Activated CD4-positive, alpha-beta T cell treated with anti-CD3 and anti-CD28 coated beads, Interleukin-2, Interleukin-4, amounts not matched to agents 100 ng/mL and 50 ng/mL, durations not matched to agents 16 hours and 8 hours (primary cell): ENCODE measurements at regions not wholly inside any gene's neighbourhood (a gene's known extent, or its start where the extent isn't known, plus 50 kb on each side); places are given as distances from the start of the nearest gene placed in this dataset.
"Not testable (repeated sequence)": the region's sequence is repeated elsewhere in the genome, so short reads cannot be mapped to it uniquely, and the experiment has no call there.

ENCODE experiments used
- DNase-seq: peaks from one replicate; pipeline ENCODE4 v3.0.0-alpha.2; 2020; ENCODE audit warnings: low spot score

DNA sequence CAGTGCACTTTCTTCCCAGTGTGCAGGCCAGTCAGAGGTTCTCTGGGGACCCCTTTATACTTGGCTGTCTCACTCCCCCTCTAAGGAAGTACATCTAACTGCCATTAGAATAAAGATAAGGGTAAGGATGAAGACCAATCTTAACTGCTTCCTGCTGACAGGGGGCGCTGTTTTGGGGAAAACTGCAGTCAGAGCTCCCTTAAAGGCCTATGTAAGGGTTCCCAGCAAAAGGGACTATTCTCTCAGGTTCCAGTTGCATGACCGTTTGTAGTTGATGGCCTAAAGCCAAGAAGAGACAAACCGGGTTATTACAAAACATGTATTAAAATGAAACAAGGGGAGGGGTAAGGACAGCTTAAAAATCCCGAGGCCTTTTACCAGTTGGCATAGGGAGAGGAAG lies 115.6 kb upstream of the SPIN4 start:
- no peak for DNase-seq

DNA sequence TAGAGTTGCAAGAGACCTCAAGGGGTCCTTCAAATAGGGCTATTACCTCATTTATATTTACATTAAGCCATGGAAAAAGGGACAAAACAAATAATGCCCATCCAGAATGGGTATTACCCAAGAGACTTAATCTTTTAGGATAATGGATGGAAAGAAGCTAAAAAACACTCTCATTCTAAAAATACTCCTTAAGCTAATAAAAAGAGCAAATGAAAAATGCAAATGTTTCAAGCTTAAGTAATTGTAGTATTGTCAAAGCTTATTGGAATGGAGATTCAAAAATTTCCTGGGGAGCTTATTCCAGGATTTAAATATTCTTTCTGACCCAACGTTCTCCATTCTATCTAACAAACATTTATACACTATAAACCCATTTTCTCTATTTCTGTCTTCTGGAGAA lies 107.8 kb upstream of the SPIN4 start:
- no peak for DNase-seq

DNA sequence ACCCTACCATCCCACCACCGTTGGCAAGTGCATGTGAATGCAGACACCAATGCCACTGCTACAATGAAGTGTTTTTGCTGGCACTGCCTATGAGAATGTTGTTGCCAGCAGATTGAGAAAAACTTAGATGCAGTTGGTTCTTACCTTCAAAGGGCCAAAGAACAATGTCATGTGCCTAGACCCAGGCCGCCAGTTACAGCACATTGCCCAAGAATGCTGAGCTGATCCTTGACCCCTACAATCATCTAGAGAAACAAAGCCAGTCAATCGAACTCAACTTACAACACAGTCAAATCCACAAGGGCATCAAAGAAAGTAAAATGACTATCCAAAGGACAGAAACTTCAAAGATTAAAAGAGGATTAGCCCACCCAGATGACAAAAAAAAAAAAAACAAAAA lies 102.4 kb upstream of the SPIN4 start:
- no peak for DNase-seq

DNA sequence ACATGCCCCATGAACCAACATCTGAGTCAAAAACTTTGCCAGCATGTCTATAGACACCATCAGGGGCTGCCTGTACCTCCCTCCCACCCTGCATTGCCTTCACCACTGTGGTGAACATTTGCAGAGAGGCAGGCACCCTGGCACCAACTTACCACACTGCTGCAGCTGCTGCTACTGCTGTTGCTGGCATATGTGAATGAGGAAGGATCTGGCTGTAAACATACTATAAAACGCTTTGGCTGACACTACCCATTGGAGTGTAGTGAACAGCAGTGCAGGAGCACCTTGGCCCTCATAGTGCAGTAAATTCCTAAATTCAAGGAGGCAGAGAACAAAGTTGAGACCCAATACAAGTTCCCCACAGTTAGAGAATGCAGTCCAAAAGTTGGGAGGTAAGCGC lies 90.6 kb upstream of the SPIN4 start:
- no peak for DNase-seq

DNA sequence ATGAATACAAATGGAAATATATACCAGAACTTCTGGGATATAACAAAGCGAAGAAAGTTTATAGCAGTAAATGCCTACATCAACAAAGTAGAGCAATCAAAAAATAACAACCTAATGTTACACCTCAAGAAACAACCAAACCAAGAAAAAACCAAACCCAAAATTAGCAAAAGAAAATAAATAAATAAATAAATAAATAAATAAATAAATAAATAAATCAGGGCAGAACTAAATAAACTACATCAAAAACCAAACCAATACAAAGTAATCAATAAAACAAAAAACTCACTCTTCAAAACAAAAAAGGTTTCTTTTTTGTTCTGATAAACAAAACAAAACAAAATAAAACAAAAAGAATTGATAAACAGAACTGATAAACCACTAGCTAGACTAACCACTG lies 88.4 kb upstream of the SPIN4 start:
- no peak for DNase-seq

DNA sequence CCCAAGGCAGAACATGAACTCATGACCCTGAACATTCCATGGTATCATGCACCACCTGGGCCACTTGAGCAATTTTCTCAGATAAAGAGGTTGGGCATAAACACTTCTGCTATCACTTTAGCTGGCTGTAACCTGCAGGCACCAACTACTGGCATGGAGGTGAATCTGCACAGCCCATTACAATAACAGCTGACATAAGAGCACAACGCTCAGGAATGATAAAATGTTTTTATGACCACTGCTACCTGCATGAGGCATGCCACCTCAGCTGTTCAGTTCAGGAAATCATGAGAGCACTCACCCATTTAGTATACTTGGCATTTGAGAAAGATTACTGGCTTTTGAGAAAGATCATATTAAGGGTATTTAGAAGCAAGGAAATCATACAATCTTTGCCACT lies 85.7 kb upstream of the SPIN4 start:
- no peak for DNase-seq

DNA sequence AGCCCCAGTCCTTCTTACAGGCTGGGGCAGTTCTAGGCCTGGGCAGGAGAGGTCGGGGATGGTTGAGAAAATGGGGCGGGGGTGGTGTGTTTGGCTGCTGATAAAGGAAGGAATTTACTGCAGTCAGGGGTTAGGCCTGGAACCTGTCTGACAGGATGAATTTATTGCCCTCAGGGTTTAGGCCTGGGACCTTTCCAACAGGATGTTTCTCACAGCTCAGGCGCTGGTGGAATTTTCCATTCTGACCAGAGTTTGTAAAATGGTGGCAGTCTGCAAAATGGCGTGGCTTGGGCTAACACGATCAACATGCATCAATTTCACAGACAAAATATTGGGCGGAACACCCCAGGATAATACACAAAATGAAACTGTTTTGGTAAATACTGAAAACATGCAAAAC lies 83.5 kb upstream of the SPIN4 start:
- no peak for DNase-seq

DNA sequence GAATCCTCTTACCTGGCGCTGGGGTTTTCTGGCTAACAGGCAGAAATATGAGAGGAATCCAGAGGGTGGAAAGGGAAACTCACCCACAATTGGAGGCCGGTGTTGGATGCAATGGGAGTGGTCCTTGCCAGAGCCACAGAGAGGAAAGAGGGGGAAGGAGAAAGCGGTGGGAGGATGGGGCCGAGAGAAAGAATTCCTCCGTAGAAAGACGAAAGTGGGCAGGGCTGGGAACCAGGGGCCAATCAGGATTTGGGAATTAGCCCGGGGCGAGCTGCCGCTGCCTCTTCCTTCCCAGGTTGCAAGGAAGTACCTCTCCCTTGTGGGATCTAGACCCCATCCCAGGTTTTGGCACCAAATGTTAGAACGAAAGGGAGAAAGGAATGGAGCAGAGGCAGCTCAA lies 83.1 kb upstream of the SPIN4 start:
- DNase-seq: no peak

DNA sequence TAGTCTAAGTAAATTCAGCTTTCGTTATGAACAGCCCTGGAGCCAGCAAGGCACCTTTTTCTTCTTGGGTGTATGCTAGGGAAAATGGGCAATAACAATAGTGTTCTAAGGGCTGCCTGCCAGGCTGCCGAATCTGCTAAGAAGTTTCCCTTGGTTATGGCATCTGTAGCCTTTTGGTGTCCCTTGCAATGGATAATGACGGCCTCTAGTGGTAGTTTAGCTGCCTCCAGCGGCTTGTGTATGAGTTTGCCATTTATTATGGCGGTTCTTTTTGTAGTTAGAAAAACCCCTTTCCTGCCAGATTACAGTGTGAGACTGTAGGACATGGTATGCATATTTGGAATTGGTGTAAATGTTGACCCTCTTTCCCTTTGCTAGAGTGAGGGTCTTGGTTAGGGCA lies 78.9 kb upstream of the SPIN4 start:
- no peak for DNase-seq

DNA sequence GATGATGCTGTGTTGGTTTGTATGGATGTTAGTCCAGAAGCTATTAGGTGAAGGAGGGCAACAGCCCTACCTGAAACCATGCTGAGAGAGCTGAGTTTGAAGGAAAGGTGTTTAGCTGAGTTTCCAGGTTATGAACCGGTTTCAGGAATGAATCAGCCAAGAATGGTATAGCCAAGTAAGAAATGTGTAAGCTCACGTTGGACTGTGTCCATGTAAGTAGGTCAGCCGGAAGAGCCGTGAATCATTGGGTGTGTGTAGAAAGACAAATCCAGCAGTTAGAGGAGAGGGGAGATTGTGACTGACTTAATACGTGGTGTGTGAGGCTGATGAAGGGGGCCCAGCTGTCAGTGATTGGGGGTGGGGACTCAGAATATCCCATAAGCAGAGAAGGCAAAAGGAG lies 77.2 kb upstream of the SPIN4 start:
- no peak for DNase-seq

DNA sequence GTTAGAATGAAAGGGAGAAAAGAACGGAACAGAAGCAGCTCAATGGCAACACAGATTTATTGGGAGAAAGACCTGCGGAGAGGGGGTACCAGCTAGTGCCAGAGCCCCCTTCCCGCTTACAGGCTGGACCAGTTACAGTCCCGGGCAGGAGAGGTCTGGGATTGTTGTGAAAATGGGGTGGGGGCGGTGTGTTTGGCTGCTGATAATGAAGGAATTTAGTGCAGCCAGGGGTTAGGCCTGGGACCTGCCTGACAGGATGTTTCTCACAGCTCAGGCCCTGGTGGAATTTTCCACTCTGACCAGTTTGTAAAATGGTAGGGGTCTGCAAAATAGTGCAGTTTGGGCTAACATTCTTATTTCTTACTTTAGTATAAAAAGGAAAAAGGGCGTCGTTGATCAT lies 75.4 kb upstream of the SPIN4 start:
- DNase-seq: no peak

DNA sequence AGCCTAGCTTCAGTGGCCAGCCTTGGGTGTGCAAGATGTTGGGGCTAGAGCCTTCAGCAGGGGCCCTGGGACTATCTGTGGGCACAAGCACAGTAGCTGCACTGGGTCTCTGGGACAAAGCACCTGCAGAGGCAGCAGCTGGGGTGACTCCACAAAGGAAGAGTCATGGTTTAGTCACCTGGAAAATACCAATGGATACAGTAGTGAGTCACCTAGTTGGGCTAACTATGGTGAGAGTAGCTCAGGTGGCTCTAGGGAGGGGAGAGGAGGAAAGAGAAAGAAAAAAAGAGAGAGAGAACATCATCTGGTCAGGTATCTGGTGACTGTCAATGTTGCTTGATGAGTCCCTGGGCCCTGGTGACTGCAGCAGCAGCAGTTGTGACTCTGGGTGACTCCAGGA lies 72.9 kb upstream of the SPIN4 start:
- DNase-seq: no peak

DNA sequence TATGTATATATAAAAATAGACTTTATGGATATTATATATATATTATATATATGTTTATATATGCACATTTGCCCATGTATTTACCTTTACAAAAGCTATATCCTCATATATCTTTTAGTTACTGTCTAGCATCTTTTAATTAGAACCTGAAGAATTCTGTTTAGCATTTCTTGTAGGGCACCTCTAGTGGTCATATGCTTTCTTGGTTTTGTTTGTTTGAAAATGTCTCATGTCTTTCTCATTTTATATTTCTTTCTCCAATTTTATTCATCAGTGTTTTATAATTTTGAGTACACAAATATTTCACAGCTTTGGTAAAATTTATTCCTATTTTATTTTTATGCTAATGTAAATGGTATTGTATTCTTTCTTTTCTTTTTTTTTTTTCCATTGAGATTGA lies 70.3 kb upstream of the SPIN4 start:
- no peak for DNase-seq

DNA sequence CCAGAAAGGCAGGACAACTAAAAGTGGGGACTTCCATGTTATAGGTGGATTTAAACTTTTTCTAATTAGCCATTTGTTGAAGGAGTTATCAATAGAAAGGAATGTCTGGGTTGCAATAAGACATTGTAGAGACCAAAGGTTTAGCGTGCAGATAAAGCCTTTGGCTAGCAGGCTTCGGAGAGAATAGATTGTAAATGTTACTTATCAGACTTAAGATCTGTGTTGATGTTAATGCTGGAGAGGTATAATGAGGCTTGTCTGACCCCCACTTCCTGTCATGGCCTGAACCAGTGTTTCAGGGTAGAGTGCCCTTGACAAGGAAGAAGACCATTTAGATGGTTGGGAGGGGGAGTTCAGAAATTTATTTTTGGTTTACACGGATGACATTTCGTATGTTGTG lies 67.1 kb upstream of the SPIN4 start:
- DNase-seq: no peak

DNA sequence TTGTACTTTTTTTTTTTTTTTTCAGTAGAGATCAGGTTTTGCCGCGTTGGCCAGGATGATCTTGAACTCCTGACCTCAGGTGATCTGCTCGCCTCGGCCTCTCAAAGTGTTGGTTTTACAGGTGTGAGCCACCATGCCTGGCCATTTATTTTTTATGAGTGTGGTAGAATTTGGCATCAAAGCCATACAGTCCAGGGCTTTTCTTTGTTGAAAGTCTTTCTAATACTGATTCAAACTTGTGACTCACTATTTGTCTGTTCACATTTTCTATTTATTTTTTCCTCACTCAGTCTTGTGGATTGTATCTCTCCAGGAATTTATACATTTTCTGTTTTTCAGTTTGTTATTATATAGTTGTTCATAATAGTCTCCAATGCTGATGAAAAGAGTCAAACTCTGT lies 66.5 kb upstream of the SPIN4 start:
- DNase-seq: no peak

DNA sequence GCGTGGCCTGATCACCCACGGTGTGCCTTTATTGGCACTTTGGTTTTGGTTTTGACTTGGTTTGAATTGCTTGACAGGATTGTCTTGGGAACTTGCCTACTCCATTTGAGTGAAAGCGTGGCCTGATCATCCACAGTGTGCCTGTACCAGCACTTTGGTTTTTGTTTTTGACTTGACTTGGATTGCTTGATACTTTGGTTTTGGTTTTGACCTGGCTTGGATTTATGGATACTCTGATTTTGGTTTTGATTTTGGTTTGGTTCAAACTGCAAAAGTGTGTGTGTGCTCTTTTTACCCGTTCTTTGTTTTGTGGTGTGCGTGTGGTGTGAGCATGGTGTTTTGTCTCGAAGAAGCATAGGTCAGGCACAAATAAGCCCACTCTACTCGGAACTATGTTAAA lies 58.8 kb upstream of the SPIN4 start:
- DNase-seq: not testable (repeated sequence)

DNA sequence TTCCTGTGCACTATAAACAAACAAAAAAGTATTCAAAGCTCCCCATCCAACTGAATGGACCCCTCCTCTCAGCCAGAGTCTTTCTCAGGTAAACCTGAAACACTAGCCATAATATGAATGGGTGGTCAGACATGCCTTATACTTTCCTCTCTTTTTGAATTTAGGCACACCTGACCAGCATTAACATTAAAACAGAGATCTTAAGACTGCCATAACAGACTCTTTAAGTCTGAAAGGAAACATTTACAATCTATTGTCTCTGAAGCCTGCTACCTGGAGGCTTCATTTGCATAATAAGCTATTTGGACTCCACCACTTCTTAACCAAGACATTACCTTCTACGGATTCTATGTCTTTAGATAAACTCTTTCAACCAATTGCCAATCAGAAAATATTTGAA lies 56.9 kb upstream of the SPIN4 start:
- DNase-seq: no peak

DNA sequence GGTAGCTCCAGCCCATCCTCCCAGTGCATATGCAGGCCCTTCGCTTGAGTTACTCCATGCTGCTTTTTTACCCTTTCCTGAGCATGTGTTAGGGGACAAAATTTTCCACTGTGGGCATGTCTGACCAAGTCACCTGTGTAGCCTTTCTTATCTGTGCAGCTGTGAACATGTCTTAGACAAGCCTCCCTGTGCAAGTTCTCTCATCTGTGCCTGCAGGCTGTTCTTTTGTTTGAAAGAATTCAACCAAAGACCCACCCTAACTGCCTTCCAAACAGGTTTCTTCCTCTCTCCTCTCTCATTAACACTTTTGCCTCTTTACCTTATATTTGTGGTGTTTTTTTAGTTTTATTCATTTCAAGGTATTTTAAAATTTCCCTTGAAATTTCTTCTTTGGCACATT lies 53.2 kb upstream of the SPIN4 start:
- no peak for DNase-seq

DNA sequence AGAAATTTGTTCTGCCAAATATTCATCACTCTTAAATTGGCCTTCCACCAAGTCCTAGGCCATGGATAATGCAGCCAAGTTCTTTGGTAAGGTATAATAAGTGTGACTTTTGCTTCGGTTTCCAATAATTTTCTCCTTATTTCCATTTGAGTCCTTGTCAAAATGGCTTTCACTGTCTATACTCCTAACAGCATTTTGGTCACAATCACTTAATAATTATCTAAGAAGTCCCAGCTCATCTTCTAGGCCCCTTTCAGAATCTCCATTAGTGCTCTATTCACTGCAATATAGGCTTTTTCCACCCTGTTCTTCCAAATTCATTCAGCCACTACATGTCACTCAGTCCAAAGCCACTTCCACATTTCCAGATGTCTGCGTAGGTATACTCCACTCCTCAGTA lies 51.0 kb upstream of the SPIN4 start:
- DNase-seq: no peak
